ENCODE measurements at regions not wholly inside any gene's neighbourhood (a gene's known extent, or its start where the extent isn't known, plus 50 kb on each side); places are given as distances from the start of the nearest gene placed in this dataset.

DNA sequence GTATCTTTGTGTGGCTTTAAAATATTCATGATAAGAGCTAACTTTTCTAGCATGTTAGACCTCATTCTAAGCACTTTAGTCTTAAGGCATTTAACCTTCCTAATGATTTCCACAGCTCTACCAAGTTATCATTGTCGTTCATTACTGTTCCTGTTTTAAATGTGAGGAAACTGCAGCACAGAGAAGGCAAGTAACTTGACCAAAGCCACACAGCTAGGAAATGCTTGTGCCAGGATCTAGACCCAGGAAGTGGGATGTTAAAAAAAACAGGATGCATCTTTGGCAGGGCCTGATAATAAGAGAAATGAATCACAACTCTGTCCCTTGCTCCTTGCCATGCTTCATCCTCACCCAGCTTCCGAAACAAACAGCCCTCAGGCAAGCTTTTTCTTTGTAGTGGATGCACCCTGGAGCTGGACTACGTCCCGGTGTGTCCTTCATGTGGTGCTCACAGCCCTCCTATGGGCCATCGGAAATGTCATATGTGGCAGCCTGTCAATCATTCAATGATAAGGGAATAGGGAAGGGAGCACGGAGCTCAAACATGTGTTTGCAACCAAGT, 196.9 kb upstream of the RREB1 start:
- H3K36me3 ChIP-seq (ENCODE audit: control insufficient read depth in 4 of 4, insufficient read depth in 3 of 4, low read depth in 1 of 4, low read length in 3 of 4), result no peaks in the 10 kb centered on the region
- no peak overlapping the region for H3K4me3 ChIP-seq (ENCODE audit: low read depth in 1 of 3, low read length in 3 of 3)
- no peak overlapping the region for H3K9ac ChIP-seq (ENCODE audit: low read depth in 1 of 2, low read length in 2 of 2)
- peaks cover 0 to 6% (median 3%) of the 10 kb centered on the region in 4 donors for H3K4me1 ChIP-seq (ENCODE audit: control insufficient read depth in 4 of 4, insufficient read depth in 4 of 4, low read length in 3 of 4)
- H3K27me3 ChIP-seq (ENCODE audit: control insufficient read depth in 4 of 4, insufficient read depth in 4 of 4, low read length in 3 of 4), result no peaks in the 10 kb centered on the region
- H3K27ac ChIP-seq (ENCODE audit: low read depth in 1 of 2, low read length in 2 of 2), result no peak overlapping the region
- H3K9me3 ChIP-seq (ENCODE audit: control insufficient read depth in 4 of 4, low read length in 3 of 4), result no peaks in the 10 kb centered on the region
- 91% methylated on average over 6 of the region's 6 CpGs for WGBS
- no peak for DNase-seq (ENCODE audit: low spot score)
- TF ChIP-seq TAF1 (conservative IDR thresholded peaks at IDR 0.05), result no peak
- no peak for TF ChIP-seq NR2F2 (IDR thresholded peaks at IDR 0.05)
- TF ChIP-seq RAD21 (IDR thresholded peaks at IDR 0.05), result no peak
- TF ChIP-seq, protein P1, sequence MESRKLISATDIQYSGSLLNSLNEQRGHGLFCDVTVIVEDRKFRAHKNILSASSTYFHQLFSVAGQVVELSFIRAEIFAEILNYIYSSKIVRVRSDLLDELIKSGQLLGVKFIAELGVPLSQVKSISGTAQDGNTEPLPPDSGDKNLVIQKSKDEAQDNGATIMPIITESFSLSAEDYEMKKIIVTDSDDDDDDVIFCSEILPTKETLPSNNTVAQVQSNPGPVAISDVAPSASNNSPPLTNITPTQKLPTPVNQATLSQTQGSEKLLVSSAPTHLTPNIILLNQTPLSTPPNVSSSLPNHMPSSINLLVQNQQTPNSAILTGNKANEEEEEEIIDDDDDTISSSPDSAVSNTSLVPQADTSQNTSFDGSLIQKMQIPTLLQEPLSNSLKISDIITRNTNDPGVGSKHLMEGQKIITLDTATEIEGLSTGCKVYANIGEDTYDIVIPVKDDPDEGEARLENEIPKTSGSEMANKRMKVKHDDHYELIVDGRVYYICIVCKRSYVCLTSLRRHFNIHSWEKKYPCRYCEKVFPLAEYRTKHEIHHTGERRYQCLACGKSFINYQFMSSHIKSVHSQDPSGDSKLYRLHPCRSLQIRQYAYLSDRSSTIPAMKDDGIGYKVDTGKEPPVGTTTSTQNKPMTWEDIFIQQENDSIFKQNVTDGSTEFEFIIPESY (IDR thresholded peaks at IDR 0.05), result no peak
- TF ChIP-seq FOXA1 (IDR thresholded peaks at IDR 0.05), result no peak
- TF ChIP-seq YY1 (IDR thresholded peaks at IDR 0.05), result no peak
- TF ChIP-seq JUND (IDR thresholded peaks at IDR 0.05), result no peak

DNA sequence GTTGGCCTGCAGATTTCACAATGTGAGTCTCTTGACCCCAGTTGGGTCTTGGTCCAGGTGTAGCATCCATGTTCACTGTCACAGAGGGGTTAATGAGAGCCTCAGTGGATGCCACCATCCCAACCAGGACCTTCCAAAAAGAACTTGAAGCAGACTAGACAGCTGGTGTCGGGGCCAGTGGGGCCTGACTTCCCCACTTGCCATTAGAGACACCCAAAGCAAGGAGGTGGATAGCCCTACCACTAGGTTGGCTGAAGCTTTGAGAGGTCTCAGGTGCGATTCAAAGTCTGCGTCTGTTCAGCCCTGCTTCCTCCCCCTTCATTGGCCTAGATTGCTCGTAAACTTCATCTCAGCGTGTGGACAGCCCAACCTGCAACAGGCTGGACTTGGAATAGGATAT, 196.4 kb upstream of the RREB1 start:
- no peak for TF ChIP-seq JUND (IDR thresholded peaks at IDR 0.05)
- TF ChIP-seq, protein P2, sequence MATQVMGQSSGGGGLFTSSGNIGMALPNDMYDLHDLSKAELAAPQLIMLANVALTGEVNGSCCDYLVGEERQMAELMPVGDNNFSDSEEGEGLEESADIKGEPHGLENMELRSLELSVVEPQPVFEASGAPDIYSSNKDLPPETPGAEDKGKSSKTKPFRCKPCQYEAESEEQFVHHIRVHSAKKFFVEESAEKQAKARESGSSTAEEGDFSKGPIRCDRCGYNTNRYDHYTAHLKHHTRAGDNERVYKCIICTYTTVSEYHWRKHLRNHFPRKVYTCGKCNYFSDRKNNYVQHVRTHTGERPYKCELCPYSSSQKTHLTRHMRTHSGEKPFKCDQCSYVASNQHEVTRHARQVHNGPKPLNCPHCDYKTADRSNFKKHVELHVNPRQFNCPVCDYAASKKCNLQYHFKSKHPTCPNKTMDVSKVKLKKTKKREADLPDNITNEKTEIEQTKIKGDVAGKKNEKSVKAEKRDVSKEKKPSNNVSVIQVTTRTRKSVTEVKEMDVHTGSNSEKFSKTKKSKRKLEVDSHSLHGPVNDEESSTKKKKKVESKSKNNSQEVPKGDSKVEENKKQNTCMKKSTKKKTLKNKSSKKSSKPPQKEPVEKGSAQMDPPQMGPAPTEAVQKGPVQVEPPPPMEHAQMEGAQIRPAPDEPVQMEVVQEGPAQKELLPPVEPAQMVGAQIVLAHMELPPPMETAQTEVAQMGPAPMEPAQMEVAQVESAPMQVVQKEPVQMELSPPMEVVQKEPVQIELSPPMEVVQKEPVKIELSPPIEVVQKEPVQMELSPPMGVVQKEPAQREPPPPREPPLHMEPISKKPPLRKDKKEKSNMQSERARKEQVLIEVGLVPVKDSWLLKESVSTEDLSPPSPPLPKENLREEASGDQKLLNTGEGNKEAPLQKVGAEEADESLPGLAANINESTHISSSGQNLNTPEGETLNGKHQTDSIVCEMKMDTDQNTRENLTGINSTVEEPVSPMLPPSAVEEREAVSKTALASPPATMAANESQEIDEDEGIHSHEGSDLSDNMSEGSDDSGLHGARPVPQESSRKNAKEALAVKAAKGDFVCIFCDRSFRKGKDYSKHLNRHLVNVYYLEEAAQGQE (IDR thresholded peaks at IDR 0.05), result no peak

GRCh38 chr6:6912817-6913744, 194.7 kb upstream of the RREB1 start:
- no peak for DNase-seq (ENCODE audit: low spot score)
- no peaks in the 10 kb centered on the region for H3K36me3 ChIP-seq (ENCODE audit: control insufficient read depth in 4 of 4, insufficient read depth in 3 of 4, low read depth in 1 of 4, low read length in 3 of 4)
- H3K9me3 ChIP-seq (ENCODE audit: control insufficient read depth in 4 of 4, low read length in 3 of 4), result no peaks in the 10 kb centered on the region
- H3K4me1 ChIP-seq (ENCODE audit: control insufficient read depth in 4 of 4, insufficient read depth in 4 of 4, low read length in 3 of 4), result peaks cover 5 to 18% (median 12%) of the 10 kb centered on the region in 4 donors
- no peaks in the 10 kb centered on the region for H3K27me3 ChIP-seq (ENCODE audit: control insufficient read depth in 4 of 4, insufficient read depth in 4 of 4, low read length in 3 of 4)
- no peak overlapping the region for H3K9ac ChIP-seq (ENCODE audit: low read depth in 1 of 2, low read length in 2 of 2)
- 85% methylated on average over 11 of the region's 11 CpGs for WGBS
- TF ChIP-seq HNF4G (IDR thresholded peaks at IDR 0.05) (no peak), MAX (IDR thresholded peaks at IDR 0.05) (no peak), NR2F2 (IDR thresholded peaks at IDR 0.05) (no peak), EGR1 (IDR thresholded peaks at IDR 0.05; ENCODE audit: low read depth in 2 of 2) (no peak), FOXA2 (IDR thresholded peaks at IDR 0.05) (no peak), SP1 (IDR thresholded peaks at IDR 0.05) (no peak)
- TF ChIP-seq, protein P2 (IDR thresholded peaks at IDR 0.05), result no peak
- H3K27ac ChIP-seq (ENCODE audit: low read depth in 1 of 2, low read length in 2 of 2), result no peak overlapping the region
- H3K4me3 ChIP-seq (ENCODE audit: low read depth in 1 of 3, low read length in 3 of 3), result no peak overlapping the region

More for the DNA sequence above, 196.4 kb upstream of the RREB1 start:
- no peak for DNase-seq (ENCODE audit: low spot score)
- Histone ChIP-seq H3K27ac (ENCODE audit: low read depth in 1 of 2, low read length in 2 of 2) (no peak overlapping the region), H3K9me3 (ENCODE audit: control insufficient read depth in 4 of 4, low read length in 3 of 4) (no peaks in the 10 kb centered on the region), H3K27me3 (ENCODE audit: control insufficient read depth in 4 of 4, insufficient read depth in 4 of 4, low read length in 3 of 4) (no peaks in the 10 kb centered on the region), H3K4me3 (ENCODE audit: low read depth in 1 of 3, low read length in 3 of 3) (no peak overlapping the region), H3K9ac (ENCODE audit: low read depth in 1 of 2, low read length in 2 of 2) (no peak overlapping the region), H3K36me3 (ENCODE audit: control insufficient read depth in 4 of 4, insufficient read depth in 3 of 4, low read depth in 1 of 4, low read length in 3 of 4) (no peaks in the 10 kb centered on the region), H3K4me1 (ENCODE audit: control insufficient read depth in 4 of 4, insufficient read depth in 4 of 4, low read length in 3 of 4) (peaks cover under 1 to 12% (median 7%) of the 10 kb centered on the region in 4 donors)
- 95% methylated on average over 5 of the region's 5 CpGs for whole genome bisulfite sequencing

Measured in liver (tissue), 7 donors.